ENCODE measurements at regions not wholly inside any gene's neighbourhood (a gene's known extent, or its start where the extent isn't known, plus 50 kb on each side); places are given as distances from the start of the nearest gene placed in this dataset.

DNA sequence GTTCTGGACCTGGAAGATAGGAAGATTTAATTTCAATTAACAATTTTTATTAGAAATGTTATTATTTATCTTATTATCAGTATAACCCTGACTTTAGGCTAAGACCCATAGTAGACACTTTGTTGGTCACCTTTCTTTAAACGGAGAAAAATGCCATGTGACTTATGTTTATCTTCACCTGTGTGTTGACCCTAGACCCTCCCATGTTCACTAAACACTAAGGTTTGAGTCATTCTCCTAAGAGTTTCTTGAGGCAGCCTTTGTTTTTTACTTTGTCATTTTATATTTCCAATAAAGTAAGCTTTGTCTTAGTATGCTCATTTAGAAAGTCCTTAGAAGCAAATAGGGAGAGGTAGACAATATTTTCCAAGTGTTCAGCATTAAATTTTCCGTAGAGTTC, 771.7 kb downstream of the METTL15 start:
- DNase-seq (ENCODE audit: low read depth in 1 of 2, low spot score in 1 of 2) = no peak
- H3K27ac ChIP-seq (replicated peaks) = no peak overlapping the region
- no peaks in the 10 kb centered on the region for H3K27me3 ChIP-seq (ENCODE audit: insufficient read depth, poor library complexity, severe bottlenecking)
- TF ChIP-seq, protein P1, sequence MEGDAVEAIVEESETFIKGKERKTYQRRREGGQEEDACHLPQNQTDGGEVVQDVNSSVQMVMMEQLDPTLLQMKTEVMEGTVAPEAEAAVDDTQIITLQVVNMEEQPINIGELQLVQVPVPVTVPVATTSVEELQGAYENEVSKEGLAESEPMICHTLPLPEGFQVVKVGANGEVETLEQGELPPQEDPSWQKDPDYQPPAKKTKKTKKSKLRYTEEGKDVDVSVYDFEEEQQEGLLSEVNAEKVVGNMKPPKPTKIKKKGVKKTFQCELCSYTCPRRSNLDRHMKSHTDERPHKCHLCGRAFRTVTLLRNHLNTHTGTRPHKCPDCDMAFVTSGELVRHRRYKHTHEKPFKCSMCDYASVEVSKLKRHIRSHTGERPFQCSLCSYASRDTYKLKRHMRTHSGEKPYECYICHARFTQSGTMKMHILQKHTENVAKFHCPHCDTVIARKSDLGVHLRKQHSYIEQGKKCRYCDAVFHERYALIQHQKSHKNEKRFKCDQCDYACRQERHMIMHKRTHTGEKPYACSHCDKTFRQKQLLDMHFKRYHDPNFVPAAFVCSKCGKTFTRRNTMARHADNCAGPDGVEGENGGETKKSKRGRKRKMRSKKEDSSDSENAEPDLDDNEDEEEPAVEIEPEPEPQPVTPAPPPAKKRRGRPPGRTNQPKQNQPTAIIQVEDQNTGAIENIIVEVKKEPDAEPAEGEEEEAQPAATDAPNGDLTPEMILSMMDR (IDR thresholded peaks at IDR 0.05; ENCODE audit: insufficient read depth, low read length) = no peak
- TF ChIP-seq SPI1 (IDR thresholded peaks at IDR 0.05; ENCODE audit: borderline replicate concordance, low read depth) (no peak), GABPA (IDR thresholded peaks at IDR 0.05; ENCODE audit: low read depth) (no peak), POLR2AphosphoS5 (IDR thresholded peaks at IDR 0.05; ENCODE audit: low read depth) (no peak)
- TF ChIP-seq, protein P2, sequence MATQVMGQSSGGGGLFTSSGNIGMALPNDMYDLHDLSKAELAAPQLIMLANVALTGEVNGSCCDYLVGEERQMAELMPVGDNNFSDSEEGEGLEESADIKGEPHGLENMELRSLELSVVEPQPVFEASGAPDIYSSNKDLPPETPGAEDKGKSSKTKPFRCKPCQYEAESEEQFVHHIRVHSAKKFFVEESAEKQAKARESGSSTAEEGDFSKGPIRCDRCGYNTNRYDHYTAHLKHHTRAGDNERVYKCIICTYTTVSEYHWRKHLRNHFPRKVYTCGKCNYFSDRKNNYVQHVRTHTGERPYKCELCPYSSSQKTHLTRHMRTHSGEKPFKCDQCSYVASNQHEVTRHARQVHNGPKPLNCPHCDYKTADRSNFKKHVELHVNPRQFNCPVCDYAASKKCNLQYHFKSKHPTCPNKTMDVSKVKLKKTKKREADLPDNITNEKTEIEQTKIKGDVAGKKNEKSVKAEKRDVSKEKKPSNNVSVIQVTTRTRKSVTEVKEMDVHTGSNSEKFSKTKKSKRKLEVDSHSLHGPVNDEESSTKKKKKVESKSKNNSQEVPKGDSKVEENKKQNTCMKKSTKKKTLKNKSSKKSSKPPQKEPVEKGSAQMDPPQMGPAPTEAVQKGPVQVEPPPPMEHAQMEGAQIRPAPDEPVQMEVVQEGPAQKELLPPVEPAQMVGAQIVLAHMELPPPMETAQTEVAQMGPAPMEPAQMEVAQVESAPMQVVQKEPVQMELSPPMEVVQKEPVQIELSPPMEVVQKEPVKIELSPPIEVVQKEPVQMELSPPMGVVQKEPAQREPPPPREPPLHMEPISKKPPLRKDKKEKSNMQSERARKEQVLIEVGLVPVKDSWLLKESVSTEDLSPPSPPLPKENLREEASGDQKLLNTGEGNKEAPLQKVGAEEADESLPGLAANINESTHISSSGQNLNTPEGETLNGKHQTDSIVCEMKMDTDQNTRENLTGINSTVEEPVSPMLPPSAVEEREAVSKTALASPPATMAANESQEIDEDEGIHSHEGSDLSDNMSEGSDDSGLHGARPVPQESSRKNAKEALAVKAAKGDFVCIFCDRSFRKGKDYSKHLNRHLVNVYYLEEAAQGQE (IDR thresholded peaks at IDR 0.05; ENCODE audit: insufficient replicate concordance, low read depth) = no peak
- no peak overlapping the region for H3K4me3 ChIP-seq (replicated peaks; ENCODE audit: insufficient read depth, low read length)

DNA sequence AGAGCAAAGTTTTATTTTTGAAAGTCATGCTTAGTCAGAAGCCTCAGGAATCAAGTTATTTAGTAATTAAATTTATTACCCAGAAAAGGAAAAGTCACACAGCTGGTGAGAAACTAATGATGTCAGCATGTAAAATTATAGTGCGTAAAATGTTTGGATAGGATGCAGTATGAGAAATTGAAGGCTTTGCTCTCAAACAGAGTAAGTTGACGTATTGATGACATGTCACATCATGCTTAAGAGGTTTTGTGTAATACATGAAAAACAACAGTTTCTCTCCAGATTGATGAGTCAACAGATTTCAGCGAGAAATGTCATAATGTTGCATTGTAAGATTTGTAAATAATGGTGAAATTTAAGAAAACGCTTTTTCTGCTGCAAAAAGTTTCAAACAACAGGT, 769.8 kb downstream of the METTL15 start:
- Histone ChIP-seq H3K27ac (replicated peaks) (no peak overlapping the region), H3K27me3 (ENCODE audit: insufficient read depth, poor library complexity, severe bottlenecking) (no peaks in the 10 kb centered on the region), H3K4me3 (replicated peaks; ENCODE audit: insufficient read depth, low read length) (no peak overlapping the region)
- DNase-seq (ENCODE audit: low read depth in 1 of 2, low spot score in 1 of 2) = no peak
- TF ChIP-seq GABPA (IDR thresholded peaks at IDR 0.05; ENCODE audit: low read depth) = no peak
- TF ChIP-seq, protein P2 (IDR thresholded peaks at IDR 0.05; ENCODE audit: insufficient replicate concordance, low read depth) = no peak
- TF ChIP-seq, protein P1 (IDR thresholded peaks at IDR 0.05; ENCODE audit: insufficient read depth, low read length) = no peak
- TF ChIP-seq POLR2AphosphoS5 (IDR thresholded peaks at IDR 0.05; ENCODE audit: low read depth) = no peak
- TF ChIP-seq SPI1 (IDR thresholded peaks at IDR 0.05; ENCODE audit: borderline replicate concordance, low read depth) = no peak

DNA sequence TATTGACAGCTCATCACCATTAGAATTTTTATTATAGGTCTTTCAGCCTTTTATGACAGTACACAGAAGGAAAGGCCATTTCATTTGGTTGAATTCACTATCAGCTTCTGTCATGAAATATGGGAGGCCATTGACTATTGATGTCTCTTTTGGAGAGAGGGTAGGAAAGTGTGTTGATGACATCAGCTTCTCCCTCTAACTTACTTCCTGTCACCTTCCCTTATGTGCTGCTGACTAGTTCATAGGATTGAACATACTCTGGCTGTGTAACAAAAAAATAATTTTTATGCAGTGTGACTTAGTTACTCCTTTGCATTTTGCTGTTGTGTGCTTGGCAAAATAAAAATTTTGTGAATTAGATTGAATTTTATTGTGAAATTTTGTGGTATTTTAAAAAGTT, 769.2 kb downstream of the METTL15 start:
- no peaks in the 10 kb centered on the region for H3K27me3 ChIP-seq (ENCODE audit: insufficient read depth, poor library complexity, severe bottlenecking)
- DNase-seq (ENCODE audit: low read depth in 1 of 2, low spot score in 1 of 2) = no peak
- TF ChIP-seq, protein P2 (IDR thresholded peaks at IDR 0.05; ENCODE audit: insufficient replicate concordance, low read depth) = no peak
- TF ChIP-seq GABPA (IDR thresholded peaks at IDR 0.05; ENCODE audit: low read depth) (no peak), POLR2AphosphoS5 (IDR thresholded peaks at IDR 0.05; ENCODE audit: low read depth) (no peak), SPI1 (IDR thresholded peaks at IDR 0.05; ENCODE audit: borderline replicate concordance, low read depth) (no peak)
- TF ChIP-seq, protein P1 (IDR thresholded peaks at IDR 0.05; ENCODE audit: insufficient read depth, low read length) = no peak
- no peak overlapping the region for H3K27ac ChIP-seq (replicated peaks)
- no peak overlapping the region for H3K4me3 ChIP-seq (replicated peaks; ENCODE audit: insufficient read depth, low read length)

Data from HL-60 (cell line).